B cell (primary cell): ENCODE measurements at regions not wholly inside any gene's neighbourhood (a gene's known extent, or its start where the extent isn't known, plus 50 kb on each side); places are given as distances from the start of the nearest gene placed in this dataset.

Experiments used
- ATAC-seq: fragments of 200-7000 bp; cut with Tn5 transposase; one replicate; pipeline ENCODE4 v1.10.0; 2021; ENCODE audit warnings: low read depth, mild to moderate bottlenecking, moderate number of reproducible peaks, moderate library complexity
- CTCF ChIA-PET: fragments of 350-600 bp; sonication (Branson Sonifier 250); formaldehyde crosslinking; loops from one replicate; lab custom pipeline; 2021; ENCODE audit warnings: antibody characterized with exemption, inconsistent platforms; lab: Charles Lee
- POLR2A ChIA-PET: fragments of 350-600 bp; sonication (Branson Sonifier 250); formaldehyde crosslinking; loops from one replicate; lab custom pipeline; 2021; ENCODE audit warnings: antibody characterized with exemption; lab: Charles Lee
- DNase-seq: peaks from one replicate; pipeline ENCODE4 v3.0.0; 2013
- H2AFZ ChIP-seq: 2 replicates; pipeline ENCODE4 v1.6.1; 2012; ENCODE audit warnings: mild to moderate bottlenecking, low read depth, low read length; ENCODE audit not compliant: insufficient read depth, poor library complexity, severe bottlenecking
- H3K27ac ChIP-seq, 2 donors: 1 replicate in 1 of 2; 2 replicates in 1 of 2; pipeline ENCODE4 v1.5.1; 2012 to 2013; ENCODE audit warnings: low read length in 2 of 2, mild to moderate bottlenecking in 2 of 2, moderate library complexity in 1 of 2
- H3K27me3 ChIP-seq, 4 experiments: fragments of 200-600 bp in 1 of 4; sonication (generic) in 1 of 4; replicated peaks in 1 of 4; 1 replicate in 2 of 4; 2 replicates in 2 of 4; pipeline versions ENCODE4 v1.6.1 to v1.7.0; 2013 to 2016; ENCODE audit warnings: low read length in 3 of 4, mild to moderate bottlenecking in 2 of 4, mixed read lengths in 1 of 4, moderate library complexity in 1 of 4; ENCODE audit not compliant: insufficient read depth in 4 of 4, control insufficient read depth in 3 of 4; ENCODE audit errors: control extremely low read depth in 1 of 4
- H3K36me3 ChIP-seq, 2 experiments: replicated peaks in 1 of 2; 1 replicate in 1 of 2; 2 replicates in 1 of 2; pipeline versions ENCODE4 v1.6.1 to v1.7.1; 2013; ENCODE audit warnings: low read length in 1 of 2; ENCODE audit not compliant: insufficient read depth in 2 of 2, control insufficient read depth in 1 of 2; ENCODE audit errors: control extremely low read depth in 1 of 2, extremely low read depth in 1 of 2
- H3K4me1 ChIP-seq, 2 donors: fragments of 200-600 bp in 1 of 2; sonication (generic) in 1 of 2; 1 replicate in 1 of 2; 2 replicates in 1 of 2; pipeline versions ENCODE4 v1.5.1 to v1.6.1; 2013 to 2017; ENCODE audit warnings: low read length in 2 of 2; ENCODE audit not compliant: control insufficient read depth in 2 of 2, insufficient read depth in 2 of 2
- H3K4me2 ChIP-seq: replicated peaks from 2 replicates; pipeline ENCODE3; 2012; ENCODE audit warnings: mild to moderate bottlenecking, low read depth, low read length; ENCODE audit not compliant: poor library complexity, severe bottlenecking
- H3K4me3 ChIP-seq, 5 experiments: fragments of 200-600 bp in 1 of 5; sonication (generic) in 1 of 5; 1 replicate in 3 of 5; 2 replicates in 2 of 5; pipeline versions ENCODE4 v1.5.1 to v1.7.0; 2011 to 2016; ENCODE audit warnings: low read length in 4 of 5, mild to moderate bottlenecking in 4 of 5, low read depth in 2 of 5, control low read depth in 1 of 5, moderate library complexity in 1 of 5; ENCODE audit not compliant: insufficient read depth in 1 of 5; ENCODE audit errors: control extremely low read depth in 1 of 5, extremely low read depth in 1 of 5
- H3K79me2 ChIP-seq: fragments of 200-600 bp; sonication (generic); one replicate; pipeline ENCODE4 v1.6.0; 2016; ENCODE audit warnings: low read length; ENCODE audit not compliant: control insufficient read depth, insufficient read depth
- H3K9ac ChIP-seq: fragments of 200-600 bp; sonication (generic); 2 replicates; pipeline ENCODE4 v1.6.1; 2017; ENCODE audit warnings: mild to moderate bottlenecking, low read length, moderate library complexity
- H3K9me3 ChIP-seq, 3 donors: one replicate each; pipeline versions ENCODE4 v1.6.1 to v1.7.1; 2013; ENCODE audit warnings: low read length in 2 of 3; ENCODE audit not compliant: control insufficient read depth in 2 of 3, insufficient read depth in 1 of 3; ENCODE audit errors: control extremely low read depth in 1 of 3
- H4K20me1 ChIP-seq: 2 replicates; pipeline ENCODE4 v1.6.0; 2012; ENCODE audit warnings: mild to moderate bottlenecking, low read length; ENCODE audit not compliant: insufficient read depth, control insufficient read depth, poor library complexity, severe bottlenecking
- H3K27ac Mint-ChIP-seq: one replicate; pipeline ENCODE4 v1.8.0; 2021; ENCODE audit warnings: mixed read lengths
- H3K27me3 Mint-ChIP-seq: one replicate; pipeline ENCODE4 v1.8.0; 2021; ENCODE audit warnings: mixed read lengths
- H3K4me1 Mint-ChIP-seq: one replicate; pipeline ENCODE4 v1.8.0; 2021; ENCODE audit warnings: mixed read lengths
- H3K4me3 Mint-ChIP-seq: one replicate; pipeline ENCODE4 v1.8.0; 2021; ENCODE audit warnings: mixed read lengths
- H3K9me3 Mint-ChIP-seq: one replicate; pipeline ENCODE4 v1.8.0; 2022; ENCODE audit warnings: mixed read lengths; ENCODE audit not compliant: insufficient read depth
- CTCF ChIP-seq: fragments of 200-600 bp; IDR thresholded peaks from one replicate; pipeline ENCODE4 v1.8.0; 2022; ENCODE audit warnings: antibody characterized with exemption, mild to moderate bottlenecking
- EZH2 ChIP-seq: IDR thresholded peaks from 2 replicates; pipeline ENCODE4 v1.6.1; 2012; ENCODE audit warnings: borderline replicate concordance, low read depth, mild to moderate bottlenecking, moderate library complexity, low read length; ENCODE audit not compliant: insufficient read depth, poor library complexity, severe bottlenecking
- WGBS: methylation state at CpG from one replicate; pipeline ENCODE4 v1.1.5; 2013; ENCODE audit warnings: missing lambda C conversion rate; ENCODE audit not compliant: insufficient coverage; 5-methylcytosine and 5-hydroxymethylcytosine counted together
- intact Hi-C: fragments of 100-400 bp; cut with micrococcal nuclease; formaldehyde crosslinking; loops from one replicate; pipeline ENCODE4 v1.10.0; 2022

GRCh38 chr9:23532282-23532681 lies 293.8 kb downstream of the ELAVL2 start:
- intact Hi-C loops: no loop called here
- Histone ChIP-seq H3K4me1 (no peaks in the 10 kb centered on the region), H3K4me2 (no peak overlapping the region), H3K27me3 (peaks cover 0 to 3% (median 0%) of the 10 kb centered on the region in 4 experiments), H3K9me3 (no peaks in the 10 kb centered on the region), H4K20me1 (no peaks in the 10 kb centered on the region), H2AFZ (no peak overlapping the region), H3K4me3 (no peak overlapping the region), H3K36me3 (no peaks in the 10 kb centered on the region), H3K9ac (no peak overlapping the region), H3K27ac (no peak overlapping the region), H3K79me2 (no peaks in the 10 kb centered on the region)
- no peaks in the 10 kb centered on the region for H3K4me1 Mint-ChIP-seq
- DNase-seq (no peak), ATAC-seq (no peak)
- peaks cover 2% of the 10 kb centered on the region for H3K9me3 Mint-ChIP-seq
- 100% methylated on average over 1 of the region's 2 CpGs for WGBS
- no peak for TF ChIP-seq CTCF
- no peak for TF ChIP-seq EZH2
- no peak overlapping the region for H3K4me3 Mint-ChIP-seq
- no peak overlapping the region for H3K27ac Mint-ChIP-seq
- H3K27me3 Mint-ChIP-seq: no peaks in the 10 kb centered on the region
- ChIA-PET POLR2A (no interaction called here), CTCF (no interaction called here)

GRCh38 chr9:23537192-23538066 lies 288.6 kb downstream of the ELAVL2 start:
- ATAC-seq: no peak
- Histone ChIP-seq H4K20me1 (no peaks in the 10 kb centered on the region), H3K27ac (no peak overlapping the region), H2AFZ (no peak overlapping the region), H3K79me2 (no peaks in the 10 kb centered on the region), H3K4me3 (no peak overlapping the region), H3K27me3 (peaks cover 0 to 5% (median 0%) of the 10 kb centered on the region in 4 experiments), H3K4me1 (no peaks in the 10 kb centered on the region), H3K36me3 (no peaks in the 10 kb centered on the region), H3K4me2 (no peak overlapping the region), H3K9me3 (no peaks in the 10 kb centered on the region), H3K9ac (no peak overlapping the region)
- H3K4me1 Mint-ChIP-seq: no peaks in the 10 kb centered on the region
- H3K27ac Mint-ChIP-seq: no peak overlapping the region
- intact Hi-C loops: no loop called here
- no peak overlapping the region for H3K4me3 Mint-ChIP-seq
- 18% methylated on average over 16 of the region's 17 CpGs for WGBS
- no peaks in the 10 kb centered on the region for H3K27me3 Mint-ChIP-seq
- ChIA-PET CTCF (no interaction called here), POLR2A (no interaction called here)
- DNase-seq: no peak
- no peaks in the 10 kb centered on the region for H3K9me3 Mint-ChIP-seq
- TF ChIP-seq EZH2 (no peak), CTCF (no peak)
